Caco-2 (cell line): ENCODE measurements at regions not wholly inside any gene's neighbourhood (a gene's known extent, or its start where the extent isn't known, plus 50 kb on each side); places are given as distances from the start of the nearest gene placed in this dataset.

ENCODE experiments used
- BruUV-seq: library from RNA; stranded (reverse); fragments of 400-500 nt; replicated peaks from 2 replicates; lab custom pipeline; 2021; lab: Mats Ljungman, UMichigan
- CTCF ChIA-PET: fragments of 300-600 bp; sonication (Branson Sonifier 250); formaldehyde crosslinking; loops from one replicate; lab custom pipeline; 2022; ENCODE audit warnings: antibody characterized with exemption; lab: Charles Lee
- POLR2A ChIA-PET: fragments of 300-600 bp; sonication (Branson Sonifier 250); formaldehyde crosslinking; loops from one replicate; lab custom pipeline; 2022; ENCODE audit warnings: antibody characterized with exemption; lab: Charles Lee
- DNase-seq, 2 experiments: peaks; one replicate each; pipeline versions ENCODE4 v3.0.0 to v3.0.0-alpha.2; 2020 to 2022
- H3K27me3 ChIP-seq: replicated peaks from 2 replicates; pipeline ENCODE4 v1.6.0; 2011; ENCODE audit warnings: low read length; ENCODE audit not compliant: control insufficient read depth, insufficient read depth
- H3K36me3 ChIP-seq: 2 replicates; pipeline ENCODE4 v1.5.1; 2011; ENCODE audit warnings: low read length; ENCODE audit not compliant: control insufficient read depth, insufficient read depth
- H3K4me1 ChIP-seq: fragments of 250-450 bp; sonication (Bioruptor Pico); 2 replicates; pipeline ENCODE4 v1.5.1; 2020; ENCODE audit warnings: mild to moderate bottlenecking
- H3K4me3 ChIP-seq: 2 replicates; pipeline ENCODE4 v1.5.1; 2011; ENCODE audit warnings: low read depth, mild to moderate bottlenecking, control low read depth, low read length
- H3K9me3 ChIP-seq: fragments of 250-450 bp; sonication (Bioruptor Pico); 2 replicates; pipeline ENCODE4 v1.5.1; 2020; ENCODE audit warnings: mild to moderate bottlenecking, moderate library complexity
- H3K27ac Mint-ChIP-seq: one replicate; pipeline ENCODE4 v1.8.0; 2022; ENCODE audit warnings: mixed read lengths; ENCODE audit not compliant: unreplicated experiment
- H3K27me3 Mint-ChIP-seq: one replicate; pipeline ENCODE4 v1.8.0; 2022; ENCODE audit warnings: mixed read lengths; ENCODE audit not compliant: insufficient read depth, unreplicated experiment
- H3K36me3 Mint-ChIP-seq: one replicate; pipeline ENCODE4 v1.8.0; 2022; ENCODE audit warnings: mild to moderate bottlenecking, mixed read lengths; ENCODE audit not compliant: insufficient read depth, unreplicated experiment
- H3K4me1 Mint-ChIP-seq: one replicate; pipeline ENCODE4 v1.8.0; 2022; ENCODE audit warnings: low read depth, mixed read lengths; ENCODE audit not compliant: unreplicated experiment
- H3K4me3 Mint-ChIP-seq: one replicate; pipeline ENCODE4 v1.8.0; 2022; ENCODE audit warnings: mild to moderate bottlenecking, moderate library complexity, mixed read lengths; ENCODE audit not compliant: unreplicated experiment
- H3K9me3 Mint-ChIP-seq: one replicate; pipeline ENCODE4 v1.8.0; 2022; ENCODE audit warnings: mixed read lengths; ENCODE audit not compliant: unreplicated experiment
- CTCF ChIP-seq, 2 experiments: fragments of 200-600 bp in 1 of 2; IDR thresholded peaks; 1 replicate in 1 of 2; 2 replicates in 1 of 2; pipeline versions ENCODE4 v1.5.1 to v1.8.0; 2011 to 2022; ENCODE audit warnings: antibody characterized with exemption in 1 of 2, control low read depth in 1 of 2, inconsistent platforms in 1 of 2, low read depth in 1 of 2, low read length in 1 of 2, mild to moderate bottlenecking in 1 of 2, moderate library complexity in 1 of 2; ENCODE audit not compliant: insufficient read depth in 1 of 2, severe bottlenecking in 1 of 2, unreplicated experiment in 1 of 2
- intact Hi-C: fragments of 100-400 bp; cut with micrococcal nuclease; formaldehyde crosslinking; loops from one replicate; pipeline ENCODE4 v1.10.0; 2022; ENCODE audit not compliant: unreplicated experiment

GRCh38 chr20:11230999-11231398, 557.2 kb upstream of the JAG1 start:
- POLR2A ChIA-PET = no interaction called here
- H3K4me1 ChIP-seq = peaks cover 12% of the 10 kb centered on the region
- no peaks in the 10 kb centered on the region for H3K36me3 Mint-ChIP-seq
- no peak overlapping the region for H3K27ac Mint-ChIP-seq
- no peak for DNase-seq
- TF ChIP-seq CTCF (IDR thresholded peaks at IDR 0.05; ENCODE audit: insufficient read depth in 1 of 2, low read depth in 1 of 2, low read length in 1 of 2, severe bottlenecking in 1 of 2, unreplicated experiment in 1 of 2) = no peak
- H3K9me3 ChIP-seq = no peaks in the 10 kb centered on the region
- BruUV-seq = no TSS peak
- no peaks in the 10 kb centered on the region for H3K27me3 Mint-ChIP-seq
- no peaks in the 10 kb centered on the region for H3K36me3 ChIP-seq
- intact Hi-C loops = loop anchor here (1.0 to 5.0 kb wide), 2 partner anchors 13 to 36 kb away; no protein-coding TSS in a partner anchor
- no peak overlapping the region for H3K4me3 ChIP-seq
- CTCF ChIA-PET = no interaction called here
- H3K9me3 Mint-ChIP-seq = no peaks in the 10 kb centered on the region
- H3K27me3 ChIP-seq = no peaks in the 10 kb centered on the region
- no peak overlapping the region for H3K4me3 Mint-ChIP-seq
- H3K4me1 Mint-ChIP-seq = peaks cover 7% of the 10 kb centered on the region

DNA sequence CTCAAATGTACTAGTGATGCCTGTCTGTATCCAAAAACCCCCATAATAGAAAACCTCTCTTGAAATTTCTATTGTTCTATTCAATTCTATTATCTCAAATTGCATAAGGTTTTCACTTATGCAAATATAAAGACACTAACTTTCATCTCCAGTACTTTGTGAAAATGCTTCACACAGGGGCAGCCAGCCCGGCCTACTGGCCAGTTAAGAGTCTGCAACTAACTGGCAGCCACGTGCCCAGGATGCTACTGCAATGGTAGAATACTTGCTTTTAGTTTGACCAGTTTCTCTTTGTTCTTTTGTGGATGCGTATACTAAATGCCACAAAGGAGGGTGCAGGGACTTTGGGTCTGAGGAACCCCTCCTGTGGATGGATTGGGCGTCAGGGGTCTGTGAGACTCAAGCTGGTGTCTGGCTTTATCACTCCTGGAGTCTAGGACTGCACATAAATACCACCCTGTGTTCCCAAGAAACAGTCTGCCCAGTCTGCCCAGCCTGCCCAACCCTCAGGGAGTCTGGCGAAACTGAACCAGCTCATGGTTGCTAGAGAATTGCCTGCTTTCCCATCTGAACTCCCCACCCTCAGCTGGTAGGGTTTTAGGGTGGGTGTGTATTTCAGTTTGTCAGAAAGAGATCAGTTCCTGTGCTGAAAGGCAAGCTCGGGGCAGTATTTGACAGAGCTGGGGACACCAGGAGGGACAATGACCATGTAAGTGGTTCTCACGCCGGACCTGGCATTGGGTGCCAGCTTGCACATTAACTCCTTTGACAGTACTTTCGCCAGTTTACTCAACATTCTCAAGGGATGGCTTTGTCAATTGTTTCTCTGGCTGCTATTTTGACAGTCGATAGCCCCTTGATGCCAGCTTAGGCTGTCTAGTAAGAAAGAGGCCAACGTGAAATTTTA, 558.2 kb upstream of the JAG1 start:
- no peak overlapping the region for H3K4me3 Mint-ChIP-seq
- DNase-seq = no peak
- Histone ChIP-seq H3K4me1 (peaks cover 12% of the 10 kb centered on the region), H3K36me3 (no peaks in the 10 kb centered on the region), H3K4me3 (no peak overlapping the region), H3K27me3 (no peaks in the 10 kb centered on the region), H3K9me3 (no peaks in the 10 kb centered on the region)
- H3K27me3 Mint-ChIP-seq = no peaks in the 10 kb centered on the region
- ChIA-PET CTCF (no interaction called here), POLR2A (no interaction called here)
- H3K4me1 Mint-ChIP-seq = peaks cover 7% of the 10 kb centered on the region
- H3K9me3 Mint-ChIP-seq = no peaks in the 10 kb centered on the region
- intact Hi-C loops = loop anchor here (5.0 kb wide), 1 partner anchor 35 kb away; no protein-coding TSS in a partner anchor
- no peaks in the 10 kb centered on the region for H3K36me3 Mint-ChIP-seq
- no TSS peak for BruUV-seq
- no peak overlapping the region for H3K27ac Mint-ChIP-seq
- no peak for TF ChIP-seq CTCF (IDR thresholded peaks at IDR 0.05; ENCODE audit: insufficient read depth in 1 of 2, low read depth in 1 of 2, low read length in 1 of 2, severe bottlenecking in 1 of 2, unreplicated experiment in 1 of 2)

DNA sequence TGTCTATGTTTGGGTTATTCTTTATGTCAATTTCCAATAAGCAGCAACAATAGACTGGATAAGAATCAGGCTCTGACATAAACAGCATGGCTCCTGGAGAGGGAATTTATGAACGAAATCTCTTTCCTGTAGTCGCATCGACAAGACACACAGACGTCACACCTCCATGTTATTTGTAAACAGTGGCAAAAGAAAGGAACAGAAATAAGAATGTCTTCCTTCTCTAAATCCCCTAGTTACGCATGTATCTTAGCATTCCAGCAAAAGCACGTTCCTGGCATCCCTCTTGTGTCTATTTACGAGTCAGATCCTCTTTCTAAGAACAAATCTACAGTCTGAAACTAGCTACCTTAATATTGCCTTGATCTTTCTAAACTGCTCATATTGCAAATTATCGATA, 559.1 kb upstream of the JAG1 start:
- ChIA-PET CTCF (no interaction called here), POLR2A (no interaction called here)
- BruUV-seq = no TSS peak
- no peak for TF ChIP-seq CTCF (IDR thresholded peaks at IDR 0.05; ENCODE audit: insufficient read depth in 1 of 2, low read depth in 1 of 2, low read length in 1 of 2, severe bottlenecking in 1 of 2, unreplicated experiment in 1 of 2)
- Histone ChIP-seq H3K4me3 (no peak overlapping the region), H3K36me3 (no peaks in the 10 kb centered on the region), H3K9me3 (no peaks in the 10 kb centered on the region), H3K4me1 (peaks cover 12% of the 10 kb centered on the region), H3K27me3 (no peaks in the 10 kb centered on the region)
- DNase-seq = no peak
- Mint-ChIP-seq H3K27me3 (no peaks in the 10 kb centered on the region), H3K4me1 (peaks cover 7% of the 10 kb centered on the region), H3K4me3 (no peak overlapping the region), H3K27ac (no peak overlapping the region), H3K36me3 (no peaks in the 10 kb centered on the region), H3K9me3 (no peaks in the 10 kb centered on the region)
- intact Hi-C loops = loop anchor here (5.0 kb wide), 1 partner anchor 34 kb away; no protein-coding TSS in a partner anchor
